Stimulated activated naive CD8-positive, alpha-beta T cell treated with anti-CD3 and anti-CD28 coated beads, Interleukin-15, Interleukin-2, amounts not matched to agents 100 ng/mL and 50 ng/mL, for 24 hours (primary cell): ENCODE measurements at regions not wholly inside any gene's neighbourhood (a gene's known extent, or its start where the extent isn't known, plus 50 kb on each side); places are given as distances from the start of the nearest gene placed in this dataset.

Experiments used
- H3K27ac Mint-ChIP-seq: one replicate; pipeline ENCODE4 v1.8.0; 2021; ENCODE audit warnings: mild to moderate bottlenecking, mixed read lengths
- H3K27me3 Mint-ChIP-seq: one replicate; pipeline ENCODE4 v1.8.0; 2021; ENCODE audit warnings: mixed read lengths
- H3K36me3 Mint-ChIP-seq: one replicate; pipeline ENCODE4 v1.8.0; 2021; ENCODE audit warnings: low read depth, mixed read lengths
- H3K4me1 Mint-ChIP-seq: one replicate; pipeline ENCODE4 v1.8.0; 2021; ENCODE audit warnings: low read depth, mixed read lengths
- H3K4me3 Mint-ChIP-seq: one replicate; pipeline ENCODE4 v1.8.0; 2021; ENCODE audit warnings: mild to moderate bottlenecking, mixed read lengths
- H3K9me3 Mint-ChIP-seq: one replicate; pipeline ENCODE4 v1.8.0; 2021; ENCODE audit warnings: mixed read lengths

GRCh38 chr4:32002037-32002747 lies 1282.0 kb downstream of the PCDH7 start:
- H3K27ac Mint-ChIP-seq: no peak overlapping the region
- H3K36me3 Mint-ChIP-seq: no peaks in the 10 kb centered on the region

GRCh38 chr4:32003548-32003947 lies 1283.4 kb downstream of the PCDH7 start:
- H3K36me3 Mint-ChIP-seq: no peaks in the 10 kb centered on the region
- H3K4me3 Mint-ChIP-seq: no peak overlapping the region
- no peaks in the 10 kb centered on the region for H3K4me1 Mint-ChIP-seq
- no peak overlapping the region for H3K27ac Mint-ChIP-seq
- H3K27me3 Mint-ChIP-seq: no peaks in the 10 kb centered on the region
- H3K9me3 Mint-ChIP-seq: peaks cover 4% of the 10 kb centered on the region

More at GRCh38 chr4:32002037-32002747, 1282.0 kb downstream of the PCDH7 start:
- Mint-ChIP-seq H3K4me1 (no peaks in the 10 kb centered on the region), H3K9me3 (peaks cover 4% of the 10 kb centered on the region), H3K4me3 (no peak overlapping the region), H3K27me3 (no peaks in the 10 kb centered on the region)

GRCh38 chr4:32010221-32010620 lies 1290.1 kb downstream of the PCDH7 start:
- no peak overlapping the region for H3K4me3 Mint-ChIP-seq
- no peaks in the 10 kb centered on the region for H3K4me1 Mint-ChIP-seq
- no peaks in the 10 kb centered on the region for H3K36me3 Mint-ChIP-seq
- peaks cover 7% of the 10 kb centered on the region for H3K9me3 Mint-ChIP-seq
- no peak overlapping the region for H3K27ac Mint-ChIP-seq
- H3K27me3 Mint-ChIP-seq: no peaks in the 10 kb centered on the region

GRCh38 chr4:32022071-32022470 lies 1301.9 kb downstream of the PCDH7 start:
- H3K27ac Mint-ChIP-seq: no peak overlapping the region
- H3K4me3 Mint-ChIP-seq: no peak overlapping the region
- peaks cover 18% of the 10 kb centered on the region for H3K9me3 Mint-ChIP-seq
- H3K27me3 Mint-ChIP-seq: no peaks in the 10 kb centered on the region
- H3K4me1 Mint-ChIP-seq: no peaks in the 10 kb centered on the region
- H3K36me3 Mint-ChIP-seq: no peaks in the 10 kb centered on the region

- Mint-ChIP-seq H3K27me3 (no peaks in the 10 kb centered on the region), H3K36me3 (no peaks in the 10 kb centered on the region), H3K9me3 (peaks cover 21% of the 10 kb centered on the region), H3K27ac (no peak overlapping the region), H3K4me1 (no peaks in the 10 kb centered on the region), H3K4me3 (no peak overlapping the region)
Observed at GRCh38 chr4:32025851-32026459, 1305.8 kb downstream of the PCDH7 start.

GRCh38 chr4:32030406-32030805 lies 1310.2 kb downstream of the PCDH7 start:
- Mint-ChIP-seq H3K36me3 (no peaks in the 10 kb centered on the region), H3K4me3 (no peak overlapping the region), H3K27me3 (no peaks in the 10 kb centered on the region), H3K9me3 (peaks cover 13% of the 10 kb centered on the region), H3K27ac (no peak overlapping the region), H3K4me1 (no peaks in the 10 kb centered on the region)

GRCh38 chr4:32031026-32031425 lies 1310.9 kb downstream of the PCDH7 start:
- H3K4me3 Mint-ChIP-seq: no peak overlapping the region
- H3K4me1 Mint-ChIP-seq: no peaks in the 10 kb centered on the region
- no peak overlapping the region for H3K27ac Mint-ChIP-seq
- no peaks in the 10 kb centered on the region for H3K27me3 Mint-ChIP-seq
- no peaks in the 10 kb centered on the region for H3K36me3 Mint-ChIP-seq
- peaks cover 8% of the 10 kb centered on the region for H3K9me3 Mint-ChIP-seq

- H3K36me3 Mint-ChIP-seq: no peaks in the 10 kb centered on the region
- no peak overlapping the region for H3K27ac Mint-ChIP-seq
- H3K4me3 Mint-ChIP-seq: no peak overlapping the region
- no peaks in the 10 kb centered on the region for H3K27me3 Mint-ChIP-seq
- peaks cover 7% of the 10 kb centered on the region for H3K9me3 Mint-ChIP-seq
- no peaks in the 10 kb centered on the region for H3K4me1 Mint-ChIP-seq
Observed at GRCh38 chr4:32032136-32032672, 1312.0 kb downstream of the PCDH7 start.

GRCh38 chr4:32037399-32037798 lies 1317.2 kb downstream of the PCDH7 start:
- Mint-ChIP-seq H3K9me3 (peaks cover 8% of the 10 kb centered on the region), H3K27ac (no peak overlapping the region), H3K4me1 (no peaks in the 10 kb centered on the region), H3K36me3 (no peaks in the 10 kb centered on the region), H3K27me3 (no peaks in the 10 kb centered on the region), H3K4me3 (no peak overlapping the region)

- H3K4me3 Mint-ChIP-seq: no peak overlapping the region
- H3K27ac Mint-ChIP-seq: no peak overlapping the region
- H3K4me1 Mint-ChIP-seq: no peaks in the 10 kb centered on the region
- no peaks in the 10 kb centered on the region for H3K27me3 Mint-ChIP-seq
- H3K9me3 Mint-ChIP-seq: peaks cover 19% of the 10 kb centered on the region
- H3K36me3 Mint-ChIP-seq: no peaks in the 10 kb centered on the region
Observed at GRCh38 chr4:32042486-32043247, 1322.5 kb downstream of the PCDH7 start.

GRCh38 chr4:32043248-32043633 lies 1323.1 kb downstream of the PCDH7 start:
- no peaks in the 10 kb centered on the region for H3K36me3 Mint-ChIP-seq
- H3K4me3 Mint-ChIP-seq: no peak overlapping the region
- no peaks in the 10 kb centered on the region for H3K4me1 Mint-ChIP-seq
- no peaks in the 10 kb centered on the region for H3K27me3 Mint-ChIP-seq
- no peak overlapping the region for H3K27ac Mint-ChIP-seq
- peaks cover 19% of the 10 kb centered on the region for H3K9me3 Mint-ChIP-seq

- H3K36me3 Mint-ChIP-seq: no peaks in the 10 kb centered on the region
- no peaks in the 10 kb centered on the region for H3K9me3 Mint-ChIP-seq
- H3K27ac Mint-ChIP-seq: no peak overlapping the region
- no peaks in the 10 kb centered on the region for H3K27me3 Mint-ChIP-seq
- H3K4me1 Mint-ChIP-seq: no peaks in the 10 kb centered on the region
- no peak overlapping the region for H3K4me3 Mint-ChIP-seq
Observed at GRCh38 chr4:32061916-32062315, 1341.7 kb downstream of the PCDH7 start.

GRCh38 chr4:32073542-32073941 lies 1353.4 kb downstream of the PCDH7 start:
- H3K4me3 Mint-ChIP-seq: no peak overlapping the region
- no peak overlapping the region for H3K27ac Mint-ChIP-seq
- no peaks in the 10 kb centered on the region for H3K36me3 Mint-ChIP-seq
- H3K27me3 Mint-ChIP-seq: no peaks in the 10 kb centered on the region
- peaks cover 12% of the 10 kb centered on the region for H3K9me3 Mint-ChIP-seq
- no peaks in the 10 kb centered on the region for H3K4me1 Mint-ChIP-seq

GRCh38 chr4:32087211-32087610 lies 1367.0 kb downstream of the PCDH7 start:
- Mint-ChIP-seq H3K27ac (no peak overlapping the region), H3K4me3 (no peak overlapping the region)

GRCh38 chr4:32094987-32095386 lies 1374.8 kb downstream of the PCDH7 start:
- H3K4me1 Mint-ChIP-seq: no peaks in the 10 kb centered on the region
- H3K27me3 Mint-ChIP-seq: no peaks in the 10 kb centered on the region
- H3K36me3 Mint-ChIP-seq: no peaks in the 10 kb centered on the region
- peaks cover 8% of the 10 kb centered on the region for H3K9me3 Mint-ChIP-seq
- H3K4me3 Mint-ChIP-seq: no peak overlapping the region
- no peak overlapping the region for H3K27ac Mint-ChIP-seq

More at GRCh38 chr4:32087211-32087610, 1367.0 kb downstream of the PCDH7 start:
- no peaks in the 10 kb centered on the region for H3K4me1 Mint-ChIP-seq
- no peaks in the 10 kb centered on the region for H3K36me3 Mint-ChIP-seq
- H3K9me3 Mint-ChIP-seq: peaks cover 11% of the 10 kb centered on the region
- H3K27me3 Mint-ChIP-seq: no peaks in the 10 kb centered on the region
